Embryonic facial prominence (tissue), 1 donor: ENCODE measurements at regions not wholly inside any gene's neighbourhood (a gene's known extent, or its start where the extent isn't known, plus 50 kb on each side); places are given as distances from the start of the nearest gene placed in this dataset.

Source experiments
- DNase-seq: peaks from one replicate; pipeline ENCODE4 v3.0.0-alpha.2; 2016; ENCODE audit errors: extremely low spot score

GRCh38 chr12:107442326-107442987 is 243.1 kb upstream of the PWP1 start:
- DNase-seq: peak; percentile 14

- DNase-seq: no peak
Observed at GRCh38 chr12:107443320-107444090, 242.1 kb upstream of the PWP1 start.

- DNase-seq: no peak
Observed at GRCh38 chr12:107444771-107445170, 240.8 kb upstream of the PWP1 start.

GRCh38 chr12:107446476-107446875 is 239.1 kb upstream of the PWP1 start:
- DNase-seq: no peak

GRCh38 chr12:107447336-107447735 is 238.3 kb upstream of the PWP1 start:
- DNase-seq: no peak

GRCh38 chr12:107448198-107448597 is 237.4 kb upstream of the PWP1 start:
- no peak for DNase-seq

GRCh38 chr12:107449891-107450290 is 235.7 kb upstream of the PWP1 start:
- no peak for DNase-seq

GRCh38 chr12:107450541-107450940 is 235.1 kb upstream of the PWP1 start:
- no peak for DNase-seq

GRCh38 chr12:107451246-107451645 is 234.4 kb upstream of the PWP1 start:
- no peak for DNase-seq

- no peak for DNase-seq
Observed at GRCh38 chr12:107454109-107454830, 231.3 kb upstream of the PWP1 start.

- DNase-seq: no peak
Observed at GRCh38 chr12:107457362-107457935, 228.2 kb upstream of the PWP1 start.

GRCh38 chr12:107458163-107458562 is 227.4 kb upstream of the PWP1 start:
- no peak for DNase-seq

- DNase-seq: no peak
Observed at GRCh38 chr12:107458990-107459389, 226.6 kb upstream of the PWP1 start.

GRCh38 chr12:107459641-107460040 is 226.0 kb upstream of the PWP1 start:
- DNase-seq: no peak

- DNase-seq: no peak
Observed at GRCh38 chr12:107461222-107461975, 224.2 kb upstream of the PWP1 start.

- no peak for DNase-seq
Observed at GRCh38 chr12:107462428-107463332, 222.9 kb upstream of the PWP1 start.

- no peak for DNase-seq
Observed at GRCh38 chr12:107464644-107465043, 221.0 kb upstream of the PWP1 start.

- DNase-seq: no peak
Observed at GRCh38 chr12:107465625-107466024, 220.0 kb upstream of the PWP1 start.

- no peak for DNase-seq
Observed at GRCh38 chr12:107467716-107468115, 217.9 kb upstream of the PWP1 start.

GRCh38 chr12:107468182-107468581 is 217.4 kb upstream of the PWP1 start:
- DNase-seq: no peak

GRCh38 chr12:107469011-107469410 is 216.6 kb upstream of the PWP1 start:
- DNase-seq: no peak
